GM18508 (cell line): ENCODE measurements at regions not wholly inside any gene's neighbourhood (a gene's known extent, or its start where the extent isn't known, plus 50 kb on each side); places are given as distances from the start of the nearest gene placed in this dataset.

ENCODE experiments used
- ATAC-seq: cut with Tn5 transposase; IDR thresholded peaks from one replicate; pipeline ENCODE4 v1.9.1; 2021; ENCODE audit warnings: moderate number of reproducible peaks; ENCODE audit not compliant: insufficient read depth, unreplicated experiment

DNA sequence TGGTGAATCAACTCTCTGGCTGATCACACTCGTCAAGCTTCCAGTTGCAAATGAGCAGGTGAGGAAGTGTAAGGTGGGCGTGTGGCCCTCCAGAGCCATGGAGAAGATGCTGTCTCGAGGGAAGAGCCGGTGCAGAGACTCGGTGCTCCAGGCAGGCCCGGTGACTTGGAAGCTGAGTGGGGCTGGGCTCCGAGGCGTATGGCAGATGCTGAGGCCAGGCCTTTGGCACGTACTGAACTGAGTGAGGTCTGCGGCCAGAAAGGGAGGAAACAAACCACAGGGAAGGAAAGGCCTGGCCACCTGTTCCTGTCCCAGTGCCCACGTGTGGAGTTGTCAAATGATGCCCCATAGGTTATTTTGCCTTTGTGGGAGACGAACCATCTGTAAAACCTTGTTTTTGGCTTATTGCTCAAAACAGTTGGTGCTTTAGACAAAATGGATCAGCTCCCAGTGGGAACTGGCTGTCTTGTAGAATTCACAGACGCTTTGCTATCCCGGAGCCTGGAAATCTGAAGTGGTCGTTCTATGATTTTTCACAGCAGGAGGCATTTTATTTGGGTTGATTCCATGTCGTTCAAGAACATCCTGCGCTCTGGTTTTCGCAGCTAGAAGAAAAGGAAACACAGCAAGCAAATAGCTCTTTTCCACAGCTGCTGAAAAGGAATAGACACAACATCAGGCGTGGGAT lies 117.5 kb upstream of the TMEM18 start:
- no peak for ATAC-seq

DNA sequence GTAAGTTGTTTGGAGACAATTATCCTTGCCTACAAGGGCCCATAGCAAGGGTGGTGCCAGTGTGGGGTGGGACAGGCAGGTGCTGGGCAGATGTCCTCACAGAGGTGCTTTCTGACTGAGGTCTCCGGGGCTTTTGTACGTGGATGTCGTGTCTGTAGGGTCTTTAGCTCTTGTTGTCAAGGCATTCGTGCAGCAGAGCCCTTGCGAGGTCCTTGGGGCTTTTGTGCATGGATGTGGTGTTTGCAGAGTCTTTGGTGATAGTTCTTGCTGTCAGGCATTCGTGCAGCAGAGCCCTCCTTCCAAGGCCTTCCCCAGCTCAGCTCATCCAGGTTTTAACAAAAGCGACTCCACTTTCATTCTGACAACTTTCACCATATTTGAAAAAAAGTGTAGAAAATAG lies 116.0 kb upstream of the TMEM18 start:
- no peak for ATAC-seq

DNA sequence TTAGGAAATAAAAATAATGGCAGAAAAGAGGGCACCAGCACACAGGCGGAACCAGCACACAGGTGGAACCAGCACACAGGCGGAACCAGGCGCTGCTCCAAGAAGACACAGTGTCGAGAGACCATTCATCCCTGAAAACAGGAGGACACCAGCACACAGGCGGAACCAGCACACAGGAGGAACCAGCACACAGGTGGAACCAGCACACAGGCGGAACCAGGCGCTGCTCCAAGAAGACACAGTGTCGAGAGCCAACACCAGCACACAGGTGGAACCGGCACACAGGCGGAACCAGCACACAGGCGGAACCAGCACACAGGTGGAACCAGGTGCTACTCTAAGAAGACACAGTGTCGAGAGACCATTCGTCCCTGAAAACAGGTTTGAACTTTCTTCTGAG lies 115.5 kb upstream of the TMEM18 start:
- no peak for ATAC-seq

DNA sequence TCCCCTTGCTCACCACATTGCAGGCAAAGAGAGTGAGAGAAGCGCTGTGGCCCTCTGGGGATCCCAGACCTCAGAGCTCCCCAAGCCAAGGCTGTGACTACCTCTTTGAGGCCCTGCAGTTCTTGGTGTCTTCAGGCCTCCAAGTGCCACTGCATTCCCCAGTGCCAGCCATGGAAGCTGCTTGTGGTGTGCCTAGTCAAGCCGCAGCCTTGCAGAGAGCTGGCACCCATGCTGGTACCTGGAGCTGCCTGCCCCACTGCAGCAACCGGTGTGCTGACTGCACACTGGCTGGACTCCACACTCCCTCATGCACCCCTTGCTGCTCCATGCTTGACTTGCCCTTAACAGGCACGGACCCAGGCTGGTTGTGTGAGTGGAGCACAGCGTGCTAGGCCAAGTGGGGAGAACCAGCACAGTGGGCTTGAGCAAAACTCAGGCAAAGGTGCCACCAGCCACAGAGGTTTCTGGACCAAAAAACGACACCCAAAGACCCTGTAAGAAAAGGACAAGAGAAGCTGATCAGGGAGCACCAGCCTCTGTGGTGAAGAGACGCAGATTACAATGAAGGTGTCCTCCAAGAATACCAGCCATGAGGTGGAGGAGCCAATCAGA lies 113.5 kb upstream of the TMEM18 start:
- no peak for ATAC-seq

DNA sequence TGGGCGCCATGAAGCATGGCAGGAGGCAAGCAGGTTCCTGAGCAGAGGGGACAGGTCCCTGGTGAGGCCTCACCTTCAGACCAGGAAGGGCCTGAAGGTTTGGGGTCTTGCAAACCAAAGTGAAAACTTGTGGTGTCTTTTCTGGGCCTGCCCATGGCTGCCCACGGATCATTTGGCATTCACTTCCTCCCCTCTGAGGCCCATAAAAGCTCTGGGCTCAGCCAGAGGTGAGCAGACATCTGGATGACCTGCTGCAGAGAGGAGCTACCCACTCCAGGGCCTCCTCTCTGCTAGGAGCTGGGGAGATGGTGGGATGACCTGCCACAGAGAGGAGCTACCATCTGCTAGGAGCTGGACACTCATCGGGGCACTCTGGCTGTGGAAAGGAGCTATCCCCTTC lies 112.9 kb upstream of the TMEM18 start:
- no peak for ATAC-seq

DNA sequence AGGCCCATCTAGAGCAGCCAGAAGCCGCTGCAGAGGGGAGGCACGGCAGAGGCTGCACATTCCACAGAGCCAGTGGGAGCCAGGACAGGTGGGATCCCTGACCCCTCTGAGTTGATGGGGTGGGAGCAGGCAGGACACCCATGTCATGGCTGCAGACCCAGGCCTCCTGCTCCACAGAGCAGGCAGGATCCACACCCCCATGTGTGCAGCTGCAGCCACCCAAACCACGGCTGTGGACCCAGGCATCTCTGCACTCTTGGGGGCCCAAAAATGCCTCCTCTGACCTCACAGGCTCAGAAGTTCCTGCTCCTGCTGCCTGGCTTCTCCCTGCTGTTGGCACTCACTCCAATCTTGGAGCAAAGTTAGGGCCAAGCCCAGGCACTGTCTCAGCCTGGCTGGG lies 112.3 kb upstream of the TMEM18 start:
- no peak for ATAC-seq

DNA sequence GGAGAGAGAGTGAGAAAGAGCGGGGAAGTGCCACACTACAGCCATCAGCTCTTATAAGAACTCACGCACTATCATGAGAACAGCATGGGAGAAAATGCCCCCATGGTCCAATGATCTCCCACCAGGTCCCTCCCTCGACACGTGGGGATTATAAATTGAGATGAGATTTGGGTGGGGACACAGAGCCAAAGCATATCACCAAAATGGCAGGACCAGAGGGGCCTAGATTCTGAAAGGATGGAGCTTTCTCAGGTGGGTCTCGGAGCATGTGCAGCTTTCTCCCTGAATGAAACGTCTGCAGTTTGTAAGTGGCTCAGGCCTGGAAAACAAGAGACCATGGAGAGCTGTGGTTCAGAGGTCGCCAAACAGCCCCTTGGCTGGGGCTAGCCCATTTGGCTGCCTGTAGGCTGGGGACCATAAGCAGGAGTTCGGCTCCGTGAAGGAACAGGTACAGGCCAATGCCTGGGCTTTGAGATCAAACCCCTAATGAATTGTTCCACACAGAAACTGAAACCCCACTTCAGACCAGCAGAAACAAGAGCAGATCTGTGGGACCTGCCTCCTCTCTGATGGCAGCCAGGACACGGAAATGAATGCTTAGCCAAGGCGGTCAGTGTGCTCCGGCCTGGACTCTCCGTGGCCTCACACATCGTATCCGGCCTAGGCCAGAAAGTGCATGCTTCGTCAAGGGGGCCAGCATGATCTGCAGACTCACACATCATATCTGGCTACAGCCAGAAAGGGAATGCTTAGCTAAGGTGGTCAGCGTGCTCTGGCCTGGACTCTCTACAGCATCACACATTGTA lies 111.2 kb upstream of the TMEM18 start:
- no peak for ATAC-seq

DNA sequence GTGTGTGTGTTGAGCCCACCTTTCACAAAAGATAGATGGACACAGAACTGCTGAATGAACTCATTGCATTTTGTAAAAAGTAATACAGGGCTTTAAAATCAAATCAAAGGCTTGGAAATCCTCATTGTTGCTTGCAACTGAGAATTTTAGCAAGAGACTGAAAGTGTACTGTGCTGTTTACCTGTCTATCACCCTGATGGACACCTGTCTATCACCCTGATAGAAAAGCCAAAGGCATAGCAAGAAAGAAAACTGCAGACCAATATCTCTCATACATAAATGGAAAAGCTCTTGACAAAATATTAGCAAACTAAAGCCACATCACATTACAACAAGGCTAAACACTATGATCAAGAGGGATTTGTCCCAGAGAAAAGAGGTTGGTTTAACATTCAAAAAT lies 107.5 kb upstream of the TMEM18 start:
- ATAC-seq: no peak

DNA sequence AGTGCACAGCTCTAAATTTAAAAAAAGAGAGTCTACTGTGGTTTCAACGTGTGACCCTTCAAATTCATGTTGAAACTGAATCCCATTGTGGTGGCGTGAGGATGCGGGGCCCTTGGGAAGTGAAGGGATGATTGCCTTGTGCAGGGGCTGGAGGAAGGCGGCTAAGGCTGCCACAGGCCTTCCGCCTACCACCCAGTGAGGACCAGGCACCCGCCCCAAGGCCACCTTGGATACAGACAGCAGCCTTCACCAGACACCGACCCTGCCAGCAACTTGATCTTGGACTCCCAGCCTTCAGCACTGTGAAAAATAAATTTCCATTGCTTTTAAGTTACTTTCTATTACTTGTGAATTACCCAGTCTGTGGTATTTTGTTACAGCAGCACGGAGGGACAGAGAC lies 103.4 kb upstream of the TMEM18 start:
- ATAC-seq: no peak

DNA sequence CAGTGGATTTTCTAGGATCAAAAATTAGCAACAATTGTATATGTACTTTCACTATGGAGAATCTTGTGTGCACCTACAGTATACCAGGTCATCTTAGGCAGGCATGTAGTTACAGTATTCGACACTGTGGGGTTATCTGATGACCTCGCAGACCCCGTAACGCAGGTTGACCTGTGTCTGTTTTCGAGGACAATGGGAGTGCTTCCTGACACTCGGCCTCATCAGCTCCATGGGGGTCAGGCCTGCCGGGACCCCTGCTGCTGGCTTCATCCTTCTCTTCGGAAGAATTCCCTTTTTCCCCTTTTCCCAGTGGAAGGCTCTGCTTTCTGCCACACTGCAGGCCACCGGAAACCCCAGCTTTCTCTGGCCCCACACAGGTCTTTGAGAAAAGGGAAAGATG lies 102.8 kb upstream of the TMEM18 start:
- ATAC-seq: no peak

DNA sequence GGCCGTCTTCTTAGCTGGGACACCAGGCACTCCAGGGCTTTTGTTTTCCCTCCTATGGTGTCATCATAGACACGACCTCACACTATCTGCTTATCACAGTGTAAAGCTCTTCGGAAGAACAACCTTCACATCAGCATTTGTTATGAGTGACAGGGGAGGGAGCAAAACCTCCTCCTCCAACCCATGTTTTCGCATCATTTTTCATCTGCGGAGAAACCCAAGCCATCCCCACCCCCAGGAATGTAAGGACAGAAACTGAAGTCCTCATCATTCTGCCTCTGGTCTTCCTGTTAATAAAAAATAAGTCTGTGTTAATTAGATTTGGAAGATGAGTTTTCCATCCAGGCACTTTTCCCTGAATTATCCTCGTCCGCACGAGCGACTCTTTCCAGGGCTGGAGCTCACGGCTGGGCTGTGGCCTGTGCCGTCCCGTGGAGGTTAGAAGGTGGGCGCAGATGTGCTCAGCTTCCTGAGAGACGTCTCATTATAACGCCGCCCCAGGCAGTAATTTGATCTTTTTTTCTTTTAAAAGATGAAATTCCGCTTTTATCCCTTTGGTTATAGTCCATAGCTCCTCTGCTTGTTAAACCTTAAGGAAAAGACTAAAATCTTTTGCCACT lies 101.6 kb upstream of the TMEM18 start:
- no peak for ATAC-seq

DNA sequence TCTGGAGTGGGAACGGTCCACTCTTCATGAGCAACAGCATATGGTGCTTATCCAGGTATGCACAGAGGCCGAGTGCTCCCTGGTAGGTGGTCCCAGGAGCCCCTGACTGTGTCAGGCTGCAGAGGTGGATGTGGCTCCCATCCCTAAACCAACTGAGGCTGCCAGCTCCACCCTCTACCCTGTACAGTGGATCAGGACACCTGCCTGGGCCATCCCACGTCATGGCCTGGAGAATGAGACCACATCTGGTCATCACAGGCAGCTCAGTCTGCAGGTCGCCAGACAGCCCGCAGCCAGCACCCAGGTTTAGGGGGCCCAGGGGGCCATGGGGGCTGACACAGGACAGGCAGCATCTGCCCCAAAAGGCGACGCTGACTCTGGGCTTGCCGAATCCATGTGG lies 100.3 kb upstream of the TMEM18 start:
- no peak for ATAC-seq

DNA sequence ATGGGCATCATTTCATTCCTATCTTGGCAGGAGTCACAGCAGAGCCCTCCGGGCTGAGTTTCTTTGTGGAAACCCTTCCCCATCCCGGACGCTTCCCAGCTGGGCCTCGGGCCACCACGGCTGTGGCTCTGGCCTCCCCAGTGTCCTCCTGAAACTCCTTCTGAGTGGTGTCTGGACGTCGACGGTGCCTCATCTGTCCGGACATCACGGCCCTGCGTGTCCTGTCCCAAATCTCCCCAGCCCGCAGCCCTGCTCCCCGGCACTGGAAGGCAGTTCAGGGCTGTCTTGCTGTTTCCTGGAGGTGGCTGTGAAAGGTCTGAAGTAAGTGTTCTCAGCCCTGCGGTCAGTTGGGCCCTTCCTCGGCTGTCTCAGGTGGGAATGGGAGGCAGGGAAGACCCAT lies 99.8 kb upstream of the TMEM18 start:
- no peak for ATAC-seq

DNA sequence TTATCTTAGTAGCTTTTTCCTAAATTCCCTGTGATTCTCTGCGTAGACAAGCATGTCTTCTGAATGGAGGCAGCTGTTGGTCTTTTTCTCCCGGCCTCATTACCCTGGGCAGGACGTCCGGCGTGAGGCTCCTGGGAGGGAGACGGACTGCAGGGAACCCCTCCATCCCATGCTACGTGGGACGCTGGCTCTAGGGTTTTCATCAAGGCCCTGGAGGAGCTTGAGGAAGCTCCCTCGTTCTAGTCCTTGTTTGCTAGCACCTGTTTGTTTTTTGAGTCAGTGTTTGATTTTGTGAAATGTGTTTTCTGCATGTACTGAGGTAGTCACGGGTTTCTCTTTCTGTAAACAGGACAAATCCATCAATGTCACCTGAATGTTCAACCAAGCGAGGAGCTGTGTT lies 99.3 kb upstream of the TMEM18 start:
- no peak for ATAC-seq

DNA sequence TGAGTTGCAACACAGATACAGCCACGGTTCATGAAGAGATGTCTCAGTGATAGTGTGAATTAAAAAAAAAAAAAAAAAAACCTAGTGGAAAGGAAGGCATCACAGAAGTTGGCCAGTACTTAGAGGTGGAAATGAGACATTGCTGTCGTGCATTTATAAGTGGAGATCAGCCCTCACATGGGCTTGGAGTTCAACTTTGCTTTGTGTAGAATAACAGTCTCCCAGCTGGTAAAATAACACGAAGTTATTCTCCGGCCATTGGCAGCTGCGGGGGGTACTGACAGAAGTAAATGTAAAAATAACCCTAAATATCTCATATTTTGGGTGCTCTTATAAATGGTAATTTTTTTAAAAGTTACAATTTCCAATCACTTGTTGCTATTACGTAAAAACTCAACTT lies 98.8 kb upstream of the TMEM18 start:
- ATAC-seq: no peak

DNA sequence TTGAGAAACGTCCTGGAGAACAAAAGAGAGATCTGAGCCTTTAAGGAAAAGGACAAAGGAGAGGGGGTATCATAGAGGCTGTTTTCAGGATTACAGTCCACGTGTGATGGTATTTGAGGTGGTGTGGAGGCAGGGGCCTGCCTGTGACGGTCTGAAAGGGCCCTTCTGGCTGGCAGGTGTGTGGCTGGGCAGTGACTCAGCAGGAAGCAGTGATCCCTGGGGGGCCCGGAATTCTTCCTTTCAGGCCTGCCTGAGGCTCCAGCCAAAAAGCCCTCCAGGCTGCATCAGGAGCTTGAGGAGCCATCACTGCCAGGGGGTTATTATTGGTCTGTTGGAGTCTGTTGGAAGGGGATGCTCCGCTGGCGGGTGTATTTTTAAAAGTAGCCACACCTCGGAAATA lies 97.2 kb upstream of the TMEM18 start:
- ATAC-seq: no peak

DNA sequence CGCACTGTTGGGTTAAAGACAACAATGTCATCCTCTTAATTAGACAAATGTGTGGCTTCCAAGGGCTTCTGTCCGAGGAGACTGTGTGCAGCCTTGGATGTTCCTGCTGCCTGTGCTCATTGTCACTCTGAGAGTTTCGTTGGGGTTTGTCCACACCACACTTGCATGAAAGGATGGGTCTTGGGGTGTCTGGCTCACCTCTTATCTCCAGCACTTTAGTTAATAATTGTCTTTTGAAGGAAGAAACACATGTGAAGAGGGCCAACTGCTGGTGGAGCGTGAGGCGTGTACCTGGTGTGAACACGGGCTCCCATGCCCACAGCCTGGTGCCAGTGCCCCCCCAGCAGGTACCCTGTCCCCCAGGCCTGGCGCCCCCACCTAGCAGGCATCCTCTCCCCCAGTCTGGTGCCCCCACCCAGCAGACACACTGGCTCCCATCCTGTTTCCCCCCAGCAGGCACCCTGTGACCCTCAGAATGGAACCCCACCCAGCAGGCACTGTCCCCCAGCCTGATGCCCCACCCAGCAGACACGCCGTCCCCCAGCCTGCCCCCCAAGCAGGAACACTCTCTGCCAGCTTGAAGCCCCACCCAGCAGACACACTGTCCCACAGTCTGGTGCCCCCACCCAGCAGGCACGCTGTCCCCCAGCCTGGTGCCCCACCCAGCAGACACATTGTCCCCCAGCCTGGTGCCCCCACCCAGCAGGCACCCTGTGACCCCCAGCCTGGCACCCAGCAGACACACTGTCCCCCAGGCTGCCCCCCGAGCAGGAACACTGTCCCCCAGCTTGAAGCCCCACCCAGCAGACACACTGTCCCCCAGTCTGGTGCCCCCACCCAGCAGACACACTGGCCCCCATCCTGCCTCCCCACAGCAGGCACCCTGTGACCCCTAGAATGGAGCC lies 96.3 kb upstream of the TMEM18 start:
- ATAC-seq: no peak

DNA sequence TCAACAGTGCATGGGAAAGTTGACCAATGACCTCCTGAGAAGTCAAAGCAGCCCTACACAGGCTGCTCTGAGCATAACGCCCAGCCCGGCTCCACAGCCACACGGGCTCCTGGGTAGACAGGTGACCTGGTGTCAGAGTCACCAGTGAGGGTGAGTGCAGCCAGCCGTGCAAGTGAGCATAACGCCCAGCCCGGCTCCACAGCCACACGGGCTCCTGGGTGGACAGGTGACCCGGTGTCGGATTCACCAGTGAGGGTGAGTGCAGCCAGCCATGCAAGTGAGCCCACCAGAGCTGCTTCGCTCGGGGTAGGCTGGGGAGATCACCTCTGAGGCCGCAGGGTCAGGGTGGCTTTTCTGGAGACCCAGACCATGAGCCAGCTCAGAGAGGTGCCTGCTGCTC lies 94.3 kb upstream of the TMEM18 start:
- ATAC-seq: no peak

DNA sequence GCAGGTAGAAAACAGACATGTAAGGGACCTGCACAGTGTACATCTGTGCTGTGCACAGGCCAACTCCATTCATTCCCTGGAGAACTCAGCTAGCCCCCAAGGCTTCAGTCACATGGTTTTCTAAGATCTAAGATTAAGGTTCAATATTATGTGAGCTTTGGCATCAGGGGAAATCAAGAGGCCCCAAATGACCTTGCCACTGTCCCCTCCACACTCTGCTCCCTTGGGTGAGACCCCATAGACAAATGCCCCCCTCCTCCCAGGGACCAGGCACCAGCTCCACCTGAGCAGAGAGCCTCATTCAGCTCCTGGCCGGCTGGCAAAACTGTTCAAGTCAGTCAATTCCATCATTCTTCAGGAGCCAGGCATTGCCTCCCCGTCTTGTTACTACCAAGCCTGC lies 93.6 kb upstream of the TMEM18 start:
- ATAC-seq: no peak

DNA sequence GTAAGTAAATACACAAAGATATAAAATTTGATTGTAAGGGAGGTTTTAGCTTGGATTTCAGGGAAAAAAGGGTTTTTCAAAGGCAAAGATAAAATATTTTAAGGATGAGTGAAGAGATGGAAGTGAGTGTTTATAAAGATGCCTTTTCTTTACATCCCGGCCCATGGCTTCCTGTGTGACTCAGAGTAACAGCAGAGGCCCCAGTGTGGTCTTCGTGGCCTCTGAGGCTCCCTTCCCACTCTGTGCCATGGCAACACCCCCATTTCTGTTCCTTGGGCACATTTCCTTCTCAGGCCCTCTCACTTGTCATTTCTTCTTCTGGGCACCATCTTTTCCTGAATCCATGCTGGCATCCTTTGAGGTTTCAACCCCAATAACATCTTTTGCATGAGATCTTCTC lies 92.6 kb upstream of the TMEM18 start:
- ATAC-seq: no peak
